ACHN (cell line): ENCODE measurements at regions not wholly inside any gene's neighbourhood (a gene's known extent, or its start where the extent isn't known, plus 50 kb on each side); places are given as distances from the start of the nearest gene placed in this dataset.
A peak's percentile ranks its signal among the peaks of the same experiment; 100 is the strongest.

Experiments used
- DNase-seq: peaks from one replicate; pipeline ENCODE4 v3.0.0-alpha.2; 2015
- in situ Hi-C: cut with HindIII; loops from 2 replicates; pipeline ENCODE4 v1.10.0; 2017; ENCODE audit warnings: low sequenced_read_pairs, low pct_ligation_motif_present, low pct_unique_long_range_greater_than_20kb

DNA sequence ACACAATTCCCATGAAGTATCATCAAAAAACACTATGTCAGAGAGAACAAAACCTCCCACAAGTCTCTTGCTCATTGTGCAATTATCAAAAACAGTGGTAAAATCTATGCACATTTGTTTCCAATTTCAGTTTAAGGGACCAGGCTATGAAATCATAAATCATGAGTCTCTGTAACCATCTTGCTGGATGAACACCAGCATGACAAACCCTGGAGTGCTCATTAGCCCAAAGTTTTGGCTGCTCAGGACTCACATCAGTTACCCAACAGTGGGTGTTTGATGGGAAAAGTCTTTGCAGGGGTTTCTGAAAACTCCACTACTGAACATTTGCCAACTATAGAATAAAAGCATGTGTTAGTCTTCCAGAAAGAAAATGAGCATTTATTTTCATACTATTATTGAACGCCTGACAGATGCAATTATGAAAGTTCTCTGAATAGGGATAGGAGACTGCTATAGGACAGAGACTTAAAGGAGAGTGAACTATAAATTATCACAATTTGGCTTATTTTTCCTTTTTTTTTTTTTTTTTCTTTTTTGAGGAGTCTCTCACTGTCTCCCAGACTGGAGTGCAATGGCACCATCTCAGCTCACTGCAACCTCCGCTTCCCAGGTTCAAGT, 240.8 kb upstream of the KCNMB2 start:
- no peak for DNase-seq
- in situ Hi-C loops, result no loop called here

DNA sequence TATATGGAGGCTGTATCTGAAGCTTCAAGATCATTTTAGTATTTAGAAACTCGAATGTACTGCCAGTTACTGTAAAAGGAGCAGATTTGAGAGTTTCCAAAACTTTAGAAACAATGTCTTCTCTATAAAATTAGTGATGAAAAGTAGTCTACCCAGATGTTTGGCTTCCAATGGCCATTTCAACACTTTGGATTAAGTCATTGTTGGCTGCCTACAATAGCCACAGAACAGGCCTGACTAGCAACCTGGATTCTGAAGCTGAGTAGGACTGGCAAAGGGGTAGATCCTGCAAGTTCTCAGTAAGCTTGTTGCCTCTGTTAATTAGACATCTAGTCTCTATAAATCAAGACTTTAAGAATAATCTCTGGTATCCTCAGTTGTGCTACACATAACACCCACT, 239.0 kb upstream of the KCNMB2 start:
- DNase-seq, result no peak
- in situ Hi-C loops, result no loop called here

DNA sequence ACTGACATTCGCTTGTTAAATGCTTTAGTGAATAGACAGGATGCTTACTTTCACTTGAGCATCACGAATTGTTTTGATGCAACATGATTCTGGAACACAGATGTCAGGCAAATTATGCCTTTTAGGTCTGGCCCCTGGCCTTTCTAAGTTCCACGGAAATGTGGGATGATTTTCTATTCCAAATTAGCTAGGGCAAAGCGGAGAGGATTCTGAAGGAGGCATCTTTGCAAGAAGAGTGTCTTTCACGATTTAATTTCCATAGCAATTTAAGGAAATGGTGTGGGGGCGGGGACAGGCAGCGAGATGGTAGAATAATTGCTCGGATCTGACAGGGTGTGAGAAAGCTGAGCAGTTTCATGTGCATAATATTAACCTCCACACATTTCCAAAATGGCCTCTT, 238.5 kb upstream of the KCNMB2 start:
- in situ Hi-C loops, result no loop called here
- no peak for DNase-seq

GRCh38 chr3:178300441-178300959, 235.7 kb upstream of the KCNMB2 start:
- in situ Hi-C loops, result no loop called here

GRCh38 chr3:178302966-178303930, 233.0 kb upstream of the KCNMB2 start:
- in situ Hi-C loops, result no loop called here
- DNase-seq, result no peak

More at GRCh38 chr3:178300441-178300959, 235.7 kb upstream of the KCNMB2 start:
- DNase-seq, result no peak

DNA sequence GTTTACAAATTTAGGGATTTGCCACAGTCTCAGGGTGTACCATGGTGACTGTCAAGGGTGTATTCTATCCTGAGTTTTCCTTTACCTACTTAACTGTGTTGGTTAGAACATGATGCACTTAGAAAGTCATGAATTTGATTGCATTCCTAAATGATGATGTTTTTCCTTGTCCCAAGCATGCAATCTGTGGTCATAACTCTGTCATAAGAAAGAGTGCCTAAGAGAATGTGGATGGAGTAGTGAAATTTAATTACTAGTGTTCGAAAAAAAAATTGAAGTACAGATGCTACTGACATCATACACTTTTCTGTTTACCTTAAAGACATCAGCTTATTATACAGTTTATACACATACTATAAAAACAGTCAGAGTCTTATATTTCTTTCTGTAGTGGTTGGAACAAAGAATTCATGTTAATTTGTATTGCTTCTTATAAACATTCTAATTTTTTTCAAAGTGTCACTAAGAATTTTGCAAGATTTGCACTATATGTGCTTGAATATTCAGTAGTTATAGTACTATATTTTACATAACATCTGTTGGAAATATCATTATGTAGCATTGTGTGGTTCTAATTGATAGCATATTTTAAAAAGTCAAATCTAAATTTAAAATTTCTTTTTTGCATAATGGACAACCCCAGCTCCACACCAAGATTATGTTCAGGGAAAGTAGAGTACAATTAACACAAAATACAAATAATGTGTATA, 231.3 kb upstream of the KCNMB2 start:
- DNase-seq, result no peak
- in situ Hi-C loops, result no loop called here

DNA sequence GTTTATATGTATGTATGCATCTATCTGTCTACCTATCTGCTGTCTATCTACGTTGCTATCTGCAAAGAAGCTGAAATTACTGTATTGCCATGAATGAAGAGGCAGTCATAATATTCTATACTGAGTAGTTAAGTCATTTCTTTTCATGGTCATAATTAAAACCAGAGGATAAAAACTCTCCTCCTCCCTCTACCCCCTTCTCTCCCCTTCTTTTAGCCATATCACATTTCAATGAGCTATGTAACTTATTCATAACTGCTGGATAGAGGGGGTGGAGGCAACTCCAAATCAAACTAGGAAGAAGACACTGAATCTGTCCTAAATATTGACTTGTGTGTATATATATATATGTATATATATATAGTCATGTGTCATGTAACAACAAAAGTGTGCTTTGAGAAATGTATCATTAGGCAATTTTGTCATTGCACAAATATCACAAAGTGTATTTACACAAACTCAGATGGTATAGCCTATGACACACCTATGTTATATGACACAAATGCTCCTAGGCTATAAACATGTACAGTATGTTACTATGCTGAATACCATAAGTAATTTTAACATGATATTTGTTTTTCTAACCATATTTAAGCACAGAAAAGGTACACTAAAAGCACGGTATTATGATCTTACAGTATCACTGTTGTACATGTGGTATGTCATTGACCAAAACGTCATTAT, 229.7 kb upstream of the KCNMB2 start:
- DNase-seq, result no peak
- in situ Hi-C loops, result no loop called here

GRCh38 chr3:178308771-178309170, 227.5 kb upstream of the KCNMB2 start:
- no peak for DNase-seq
- in situ Hi-C loops, result no loop called here

GRCh38 chr3:178310949-178311348, 225.3 kb upstream of the KCNMB2 start:
- in situ Hi-C loops, result no loop called here
- no peak for DNase-seq

DNA sequence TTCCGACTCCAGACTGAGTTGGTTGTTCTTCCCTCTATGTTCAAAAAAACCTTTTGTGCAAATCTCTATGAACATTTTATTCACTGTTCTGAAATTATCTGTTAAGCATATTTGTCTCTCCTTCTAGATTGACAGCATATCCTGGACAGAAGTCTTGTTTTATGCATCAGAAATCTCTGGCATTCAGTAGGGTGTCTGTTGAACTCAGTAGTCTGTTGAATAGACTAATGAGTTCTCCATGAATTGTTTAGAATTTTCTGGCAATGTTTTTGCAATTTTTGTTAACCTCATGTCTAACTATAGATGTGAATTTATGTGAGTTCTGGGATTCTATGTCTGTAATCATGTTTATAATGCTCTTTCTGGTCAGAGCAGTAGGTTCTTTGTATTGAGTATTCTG, 222.5 kb upstream of the KCNMB2 start:
- in situ Hi-C loops, result no loop called here

GRCh38 chr3:178318340-178318739, 217.9 kb upstream of the KCNMB2 start:
- in situ Hi-C loops, result no loop called here
- no peak for DNase-seq

More for the DNA sequence above, 222.5 kb upstream of the KCNMB2 start:
- no peak for DNase-seq

GRCh38 chr3:178318941-178319816, 217.1 kb upstream of the KCNMB2 start:
- DNase-seq, result no peak
- in situ Hi-C loops, result no loop called here

- peak; percentile 68 for DNase-seq
- in situ Hi-C loops, result no loop called here
Measured at GRCh38 chr3:178320456-178321351, 215.5 kb upstream of the KCNMB2 start.

- in situ Hi-C loops, result no loop called here
- no peak for DNase-seq
Measured at GRCh38 chr3:178324356-178324755, 211.9 kb upstream of the KCNMB2 start.

- peak; percentile 42 for DNase-seq
- in situ Hi-C loops, result no loop called here
Measured at GRCh38 chr3:178325330-178325729, 210.9 kb upstream of the KCNMB2 start.

GRCh38 chr3:178329936-178330335, 206.3 kb upstream of the KCNMB2 start:
- DNase-seq, result no peak
- in situ Hi-C loops, result no loop called here

DNA sequence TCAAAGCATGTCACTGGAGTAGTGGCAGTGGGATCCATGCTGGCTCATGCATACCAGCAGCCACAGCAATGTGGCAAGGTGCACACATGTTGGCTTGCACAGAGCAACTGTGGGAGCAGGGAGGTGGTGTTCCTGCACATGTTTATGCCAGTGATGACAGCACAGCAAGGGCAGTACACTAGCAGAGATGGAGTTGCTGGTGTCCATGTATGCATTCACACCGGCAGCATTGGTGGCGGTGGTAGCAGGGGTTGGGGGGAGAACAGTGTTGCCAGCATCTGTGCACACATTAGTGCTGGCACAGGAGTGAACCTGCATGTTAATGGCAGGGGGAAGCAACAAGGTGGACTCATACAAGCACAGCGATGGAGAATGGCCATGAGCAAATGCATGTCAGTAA, 202.0 kb upstream of the KCNMB2 start:
- in situ Hi-C loops, result no loop called here
- no peak for DNase-seq
